Testis (tissue), 2 donors: ENCODE measurements at regions not wholly inside any gene's neighbourhood (a gene's known extent, or its start where the extent isn't known, plus 50 kb on each side); places are given as distances from the start of the nearest gene placed in this dataset.

Experiments
- DNase-seq: peaks from one replicate; pipeline ENCODE4 v3.0.0-alpha.2; 2019
- H3K27ac ChIP-seq, 2 donors: fragments of 200-600 bp; sonication (generic); one replicate each; pipeline ENCODE4 v1.5.1; 2019
- H3K27me3 ChIP-seq: fragments of 200-600 bp; sonication (generic); one replicate; pipeline ENCODE4 v1.5.1; 2019
- H3K36me3 ChIP-seq: fragments of 200-600 bp; sonication (generic); one replicate; pipeline ENCODE4 v1.5.1; 2017; ENCODE audit warnings: low read depth; ENCODE audit errors: missing control alignments
- H3K4me1 ChIP-seq: fragments of 200-600 bp; sonication (generic); one replicate; pipeline ENCODE4 v1.5.1; 2019
- H3K4me3 ChIP-seq, 2 donors: fragments of 200-600 bp; sonication (generic); one replicate each; pipeline ENCODE4 v1.5.1; 2017 to 2019
- H3K9me3 ChIP-seq: fragments of 200-600 bp; sonication (generic); one replicate; pipeline ENCODE4 v1.5.1; 2017
- CTCF ChIP-seq, 3 experiments: fragments of 450-650 bp in 2 of 3; fragments of 200-600 bp in 1 of 3; sonication (generic) in 1 of 3; IDR thresholded peaks; one replicate each; pipeline ENCODE4 v1.5.1; 2016 to 2019; ENCODE audit warnings: antibody characterized with exemption in 3 of 3, mild to moderate bottlenecking in 2 of 3, moderate library complexity in 1 of 3
- POLR2A ChIP-seq: fragments of 450-650 bp; IDR thresholded peaks from one replicate; pipeline ENCODE4 v1.6.1; 2017; ENCODE audit warnings: antibody characterized with exemption, mild to moderate bottlenecking, moderate library complexity
- WGBS, 2 donors: methylation state at CpG; one replicate each; pipeline ENCODE4 v1.1.5; 2018; 5-methylcytosine and 5-hydroxymethylcytosine counted together
- intact Hi-C: fragments of 100-400 bp; cut with DNase I; formaldehyde crosslinking; loops from one replicate; pipeline ENCODE4 v1.15.1; 2023; ENCODE audit warnings: low total_unique reads

- intact Hi-C loops: no loop called here
- H3K4me1 ChIP-seq: peaks cover 4% of the 10 kb centered on the region
- no peak overlapping the region for H3K4me3 ChIP-seq
- TF ChIP-seq POLR2A (no peak), CTCF (IDR thresholded peaks at IDR 0.05) (no peak)
- no peaks in the 10 kb centered on the region for H3K36me3 ChIP-seq
- 45 to 85% methylated on average over 2 of the region's 2 CpGs for WGBS, 2 donors
- H3K9me3 ChIP-seq: no peaks in the 10 kb centered on the region
- no peak for DNase-seq
- no peaks in the 10 kb centered on the region for H3K27me3 ChIP-seq
- no peak overlapping the region for H3K27ac ChIP-seq
Measured at GRCh38 chr3:151548195-151548594, 87.3 kb upstream of the IGSF10 start.

GRCh38 chr3:151544164-151544548, 83.3 kb upstream of the IGSF10 start:
- Histone ChIP-seq H3K4me3 (no peak overlapping the region), H3K36me3 (no peaks in the 10 kb centered on the region), H3K9me3 (no peaks in the 10 kb centered on the region), H3K27me3 (no peaks in the 10 kb centered on the region), H3K27ac (no peak overlapping the region), H3K4me1 (no peaks in the 10 kb centered on the region)
- intact Hi-C loops: no loop called here
- no peak for DNase-seq
- TF ChIP-seq POLR2A: no peak
- no peak for TF ChIP-seq CTCF (IDR thresholded peaks at IDR 0.05)

- H3K9me3 ChIP-seq: no peaks in the 10 kb centered on the region
- H3K4me1 ChIP-seq: no peaks in the 10 kb centered on the region
- intact Hi-C loops: no loop called here
- no peak for TF ChIP-seq CTCF (IDR thresholded peaks at IDR 0.05)
- no peak for TF ChIP-seq POLR2A
- no peaks in the 10 kb centered on the region for H3K36me3 ChIP-seq
- no peak for DNase-seq
- H3K27me3 ChIP-seq: no peaks in the 10 kb centered on the region
- no peak overlapping the region for H3K27ac ChIP-seq
- H3K4me3 ChIP-seq: no peak overlapping the region
Measured at GRCh38 chr3:151541178-151541577, 80.3 kb upstream of the IGSF10 start.

GRCh38 chr3:151539599-151539998, 78.7 kb upstream of the IGSF10 start:
- H3K4me3 ChIP-seq: no peak overlapping the region
- no peaks in the 10 kb centered on the region for H3K36me3 ChIP-seq
- no peak for DNase-seq
- TF ChIP-seq POLR2A (no peak), CTCF (IDR thresholded peaks at IDR 0.05) (no peak)
- H3K27ac ChIP-seq: no peak overlapping the region
- H3K9me3 ChIP-seq: no peaks in the 10 kb centered on the region
- WGBS, 2 donors: 84 to 87% methylated on average over 3 of the region's 3 CpGs
- H3K4me1 ChIP-seq: no peaks in the 10 kb centered on the region
- intact Hi-C loops: no loop called here
- H3K27me3 ChIP-seq: no peaks in the 10 kb centered on the region

GRCh38 chr3:151538456-151539393, 77.9 kb upstream of the IGSF10 start:
- Histone ChIP-seq H3K4me3 (no peak overlapping the region), H3K36me3 (no peaks in the 10 kb centered on the region), H3K4me1 (no peaks in the 10 kb centered on the region), H3K9me3 (no peaks in the 10 kb centered on the region), H3K27me3 (no peaks in the 10 kb centered on the region), H3K27ac (no peak overlapping the region)
- TF ChIP-seq POLR2A (no peak), CTCF (IDR thresholded peaks at IDR 0.05) (no peak)
- WGBS, 2 donors: 44 to 48% methylated on average over 15 of the region's 15 CpGs
- DNase-seq: peak; percentile 66
- intact Hi-C loops: no loop called here
